ENCODE measurements at regions not wholly inside any gene's neighbourhood (a gene's known extent, or its start where the extent isn't known, plus 50 kb on each side); places are given as distances from the start of the nearest gene placed in this dataset.

GRCh38 chr1:70504176-70504820, 93.2 kb downstream of the CTH start:
- TF ChIP-seq, protein P1, sequence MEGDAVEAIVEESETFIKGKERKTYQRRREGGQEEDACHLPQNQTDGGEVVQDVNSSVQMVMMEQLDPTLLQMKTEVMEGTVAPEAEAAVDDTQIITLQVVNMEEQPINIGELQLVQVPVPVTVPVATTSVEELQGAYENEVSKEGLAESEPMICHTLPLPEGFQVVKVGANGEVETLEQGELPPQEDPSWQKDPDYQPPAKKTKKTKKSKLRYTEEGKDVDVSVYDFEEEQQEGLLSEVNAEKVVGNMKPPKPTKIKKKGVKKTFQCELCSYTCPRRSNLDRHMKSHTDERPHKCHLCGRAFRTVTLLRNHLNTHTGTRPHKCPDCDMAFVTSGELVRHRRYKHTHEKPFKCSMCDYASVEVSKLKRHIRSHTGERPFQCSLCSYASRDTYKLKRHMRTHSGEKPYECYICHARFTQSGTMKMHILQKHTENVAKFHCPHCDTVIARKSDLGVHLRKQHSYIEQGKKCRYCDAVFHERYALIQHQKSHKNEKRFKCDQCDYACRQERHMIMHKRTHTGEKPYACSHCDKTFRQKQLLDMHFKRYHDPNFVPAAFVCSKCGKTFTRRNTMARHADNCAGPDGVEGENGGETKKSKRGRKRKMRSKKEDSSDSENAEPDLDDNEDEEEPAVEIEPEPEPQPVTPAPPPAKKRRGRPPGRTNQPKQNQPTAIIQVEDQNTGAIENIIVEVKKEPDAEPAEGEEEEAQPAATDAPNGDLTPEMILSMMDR (conservative IDR thresholded peaks at IDR 0.05; ENCODE audit: low read length), result no peak
- TF ChIP-seq EZH2phosphoT487 (IDR thresholded peaks at IDR 0.05; ENCODE audit: borderline replicate concordance), result no peak
